Retinal pigment epithelial cell (primary cell): ENCODE measurements at regions not wholly inside any gene's neighbourhood (a gene's known extent, or its start where the extent isn't known, plus 50 kb on each side); places are given as distances from the start of the nearest gene placed in this dataset.

Source experiments
- DNase-seq: peaks from one replicate; pipeline ENCODE4 v3.0.0-alpha.2; 2010; ENCODE audit warnings: low read depth
- H3K4me3 ChIP-seq: 2 replicates; pipeline ENCODE4 v1.5.1; 2011; ENCODE audit warnings: mild to moderate bottlenecking, low read length, control low read depth, moderate library complexity
- TF ChIP-seq, protein P1 (sequence below): conservative IDR thresholded peaks from 2 replicates; pipeline ENCODE4 v1.5.1; 2011; ENCODE audit warnings: low read depth, low read length, control low read depth, inconsistent platforms

DNA sequence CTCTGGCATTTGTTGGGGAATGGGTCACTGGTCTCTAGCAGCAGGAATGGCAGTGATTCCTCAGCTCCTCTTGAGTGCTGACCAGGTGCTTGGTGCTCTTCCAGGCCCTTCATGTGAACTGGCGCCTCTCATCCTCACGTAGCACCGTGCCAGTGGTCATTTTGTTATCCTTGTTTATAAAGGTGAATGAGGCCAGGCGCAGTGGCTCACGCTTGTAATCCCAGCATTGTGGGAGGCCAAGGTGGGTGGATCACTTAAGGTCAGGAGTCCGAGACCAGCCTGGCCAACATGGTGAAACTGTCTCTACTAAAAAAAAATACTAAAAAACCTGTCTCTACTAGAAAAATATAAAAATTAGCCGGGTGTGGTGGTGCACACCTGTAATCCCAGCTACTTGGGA lies 301.3 kb downstream of the QKI start:
- TF ChIP-seq, protein P1, sequence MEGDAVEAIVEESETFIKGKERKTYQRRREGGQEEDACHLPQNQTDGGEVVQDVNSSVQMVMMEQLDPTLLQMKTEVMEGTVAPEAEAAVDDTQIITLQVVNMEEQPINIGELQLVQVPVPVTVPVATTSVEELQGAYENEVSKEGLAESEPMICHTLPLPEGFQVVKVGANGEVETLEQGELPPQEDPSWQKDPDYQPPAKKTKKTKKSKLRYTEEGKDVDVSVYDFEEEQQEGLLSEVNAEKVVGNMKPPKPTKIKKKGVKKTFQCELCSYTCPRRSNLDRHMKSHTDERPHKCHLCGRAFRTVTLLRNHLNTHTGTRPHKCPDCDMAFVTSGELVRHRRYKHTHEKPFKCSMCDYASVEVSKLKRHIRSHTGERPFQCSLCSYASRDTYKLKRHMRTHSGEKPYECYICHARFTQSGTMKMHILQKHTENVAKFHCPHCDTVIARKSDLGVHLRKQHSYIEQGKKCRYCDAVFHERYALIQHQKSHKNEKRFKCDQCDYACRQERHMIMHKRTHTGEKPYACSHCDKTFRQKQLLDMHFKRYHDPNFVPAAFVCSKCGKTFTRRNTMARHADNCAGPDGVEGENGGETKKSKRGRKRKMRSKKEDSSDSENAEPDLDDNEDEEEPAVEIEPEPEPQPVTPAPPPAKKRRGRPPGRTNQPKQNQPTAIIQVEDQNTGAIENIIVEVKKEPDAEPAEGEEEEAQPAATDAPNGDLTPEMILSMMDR = no peak
- no peak overlapping the region for H3K4me3 ChIP-seq
- no peak for DNase-seq

DNA sequence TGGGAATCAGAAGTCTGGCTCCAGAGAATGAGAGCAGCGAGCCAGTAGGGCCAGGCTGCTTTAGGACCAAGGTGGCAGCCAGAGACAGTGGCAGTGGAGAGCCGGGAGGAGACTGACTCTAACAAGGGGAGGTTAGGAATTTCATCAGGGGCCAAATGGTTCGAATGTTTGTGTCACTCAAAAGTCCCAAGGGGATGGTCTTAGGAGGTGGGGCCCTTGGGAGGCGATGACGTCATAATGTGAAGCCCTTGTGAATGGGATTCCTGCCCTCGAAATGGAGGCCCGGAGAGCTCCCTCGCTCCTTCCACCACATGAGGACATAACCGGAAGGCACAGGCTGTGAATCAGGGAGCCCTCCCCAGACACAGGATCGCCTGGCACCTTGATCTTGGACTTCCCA lies 299.7 kb downstream of the QKI start:
- TF ChIP-seq, protein P1 = no peak
- H3K4me3 ChIP-seq = no peak overlapping the region
- DNase-seq = no peak

DNA sequence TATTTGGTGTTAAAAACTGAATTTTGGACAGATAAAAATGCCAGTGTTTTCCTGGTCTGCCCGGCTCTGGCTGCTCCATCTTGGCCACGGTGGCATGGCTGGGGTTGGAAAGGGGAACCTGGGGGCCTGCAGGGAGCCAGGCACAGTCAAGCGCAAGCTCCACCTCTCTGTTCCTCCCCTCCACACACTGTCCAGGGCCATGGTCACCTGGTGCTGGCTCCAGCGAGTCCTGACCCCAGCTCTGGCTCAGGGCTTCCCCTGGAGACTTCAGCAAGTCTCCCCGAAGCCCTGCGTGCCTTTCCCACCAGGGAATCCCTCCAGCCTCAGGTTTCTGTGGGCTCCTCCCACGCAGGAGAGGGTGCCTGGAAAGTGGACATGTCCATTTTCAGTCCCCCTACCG lies 298.5 kb downstream of the QKI start:
- no peak overlapping the region for H3K4me3 ChIP-seq
- TF ChIP-seq, protein P1 = no peak
- no peak for DNase-seq

DNA sequence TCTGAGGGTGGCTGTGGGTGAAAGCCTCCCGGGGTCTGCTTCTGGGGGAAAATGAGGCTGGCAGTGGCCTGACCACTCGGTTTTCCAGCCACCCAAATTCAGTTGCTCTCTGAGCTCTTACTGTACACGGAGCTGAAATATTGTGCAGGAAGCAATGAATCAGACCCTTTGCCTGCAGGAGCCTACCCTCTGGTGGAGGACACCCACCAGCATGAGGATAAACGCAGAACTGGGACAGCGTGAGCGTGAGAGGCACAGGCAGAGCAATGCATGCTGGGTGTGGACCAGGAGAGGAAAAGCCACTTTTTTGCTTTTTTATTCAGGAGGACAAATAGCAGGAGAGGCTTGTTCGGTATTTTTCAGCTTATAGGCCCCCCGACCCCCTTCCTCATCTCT lies 298.0 kb downstream of the QKI start:
- TF ChIP-seq, protein P1 = no peak
- DNase-seq = no peak
- H3K4me3 ChIP-seq = no peak overlapping the region

DNA sequence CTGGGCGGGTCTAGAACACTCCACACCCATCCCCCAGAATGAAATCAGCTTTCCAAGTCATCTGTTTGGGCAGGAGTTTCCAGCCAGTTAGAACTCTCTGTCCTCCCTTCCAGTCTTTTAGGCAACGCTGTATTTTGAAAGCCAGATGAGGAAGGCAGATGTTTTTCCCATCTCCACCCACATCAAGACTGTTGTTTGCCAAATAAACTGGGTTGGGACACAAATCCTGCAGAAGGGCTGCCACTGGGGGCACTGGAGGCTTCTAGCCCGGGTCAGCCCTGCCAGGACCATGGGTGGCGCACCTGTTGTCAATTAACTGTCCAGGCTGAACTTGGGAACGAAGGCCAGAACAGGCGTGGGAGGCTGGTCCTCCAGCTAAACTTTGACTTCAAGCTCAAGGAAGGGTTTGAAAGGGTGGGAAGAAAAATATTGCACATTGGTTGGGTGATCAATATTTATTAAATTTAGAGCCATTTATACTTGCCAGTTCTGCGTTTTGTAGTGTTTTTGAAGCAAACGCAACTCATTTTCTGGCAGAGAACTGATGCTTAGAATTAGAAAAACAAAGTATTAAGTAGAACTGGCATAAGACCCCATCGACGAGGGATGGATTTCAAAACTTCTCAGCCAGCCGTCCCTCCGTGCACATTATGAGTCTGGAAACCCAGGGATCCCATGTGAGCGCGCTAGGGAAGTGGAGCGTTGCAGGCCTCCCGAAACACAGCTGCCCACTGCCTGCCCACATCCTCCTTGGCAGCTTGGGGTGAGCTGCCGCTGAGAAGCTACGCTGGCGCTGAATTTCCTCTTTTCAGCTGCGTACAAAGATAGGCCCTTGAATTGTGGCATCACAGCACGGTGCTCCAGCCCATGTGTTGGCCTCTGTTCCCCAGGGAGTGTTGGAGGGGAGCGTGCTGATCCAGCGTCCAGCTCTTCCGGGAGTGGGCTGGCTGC lies 297.4 kb downstream of the QKI start:
- TF ChIP-seq, protein P1 = peak; percentile 6
- DNase-seq = no peak
- H3K4me3 ChIP-seq = no peak overlapping the region

DNA sequence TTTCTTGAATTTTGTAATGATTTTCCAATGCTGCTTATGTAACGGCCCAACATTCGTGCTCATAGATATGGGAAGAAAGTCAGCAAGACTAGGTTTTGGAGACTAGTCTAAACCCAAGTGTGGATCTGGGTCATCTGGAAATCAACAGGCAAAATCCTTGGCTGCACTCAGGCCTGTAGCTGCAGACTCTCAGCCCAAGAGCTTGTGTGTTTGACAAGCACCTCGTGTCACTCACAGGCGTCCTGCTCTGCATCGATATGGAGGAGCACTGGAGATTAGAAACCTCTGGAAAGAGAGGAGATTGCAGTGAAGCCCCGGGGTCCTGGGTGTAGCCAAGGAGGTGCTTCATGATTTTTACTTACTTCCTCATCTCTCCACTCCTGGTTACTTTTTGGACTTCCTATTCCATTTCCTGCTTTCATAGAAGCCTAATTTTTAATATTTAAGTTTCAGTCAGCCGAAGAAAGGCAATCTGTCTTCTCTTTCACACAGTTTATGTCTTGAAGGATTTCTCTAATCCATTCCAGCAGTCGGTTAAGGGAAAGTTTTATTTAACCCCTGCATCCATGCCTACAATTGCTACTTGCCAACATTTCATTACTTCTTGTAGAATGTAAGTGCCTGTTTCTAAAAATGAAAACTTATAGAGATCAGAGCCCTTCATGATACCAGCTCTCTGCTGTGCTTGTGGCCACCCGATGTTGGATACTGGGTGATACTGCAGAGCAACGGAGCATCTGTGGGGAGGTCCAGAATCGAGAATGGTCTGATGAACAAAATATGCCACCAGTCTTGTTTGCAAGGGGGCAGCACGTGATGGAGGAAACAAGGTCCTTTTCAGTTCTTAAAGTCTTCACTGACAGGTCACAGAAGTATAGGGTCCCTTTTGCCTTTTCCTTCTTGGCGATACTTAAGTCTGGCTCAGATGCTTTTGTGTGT lies 296.3 kb downstream of the QKI start:
- no peak for DNase-seq
- TF ChIP-seq, protein P1 = no peak
- no peak overlapping the region for H3K4me3 ChIP-seq
